Testis (tissue), 2 donors: ENCODE measurements at regions not wholly inside any gene's neighbourhood (a gene's known extent, or its start where the extent isn't known, plus 50 kb on each side); places are given as distances from the start of the nearest gene placed in this dataset.

Source experiments
- DNase-seq: peaks from one replicate; pipeline ENCODE4 v3.0.0-alpha.2; 2019
- H3K27ac ChIP-seq, 2 donors: fragments of 200-600 bp; sonication (generic); one replicate each; pipeline ENCODE4 v1.5.1; 2019
- H3K27me3 ChIP-seq: fragments of 200-600 bp; sonication (generic); one replicate; pipeline ENCODE4 v1.5.1; 2019
- H3K36me3 ChIP-seq: fragments of 200-600 bp; sonication (generic); one replicate; pipeline ENCODE4 v1.5.1; 2017; ENCODE audit warnings: low read depth; ENCODE audit errors: missing control alignments
- H3K4me1 ChIP-seq: fragments of 200-600 bp; sonication (generic); one replicate; pipeline ENCODE4 v1.5.1; 2019
- H3K4me3 ChIP-seq, 2 donors: fragments of 200-600 bp; sonication (generic); one replicate each; pipeline ENCODE4 v1.5.1; 2017 to 2019
- H3K9me3 ChIP-seq: fragments of 200-600 bp; sonication (generic); one replicate; pipeline ENCODE4 v1.5.1; 2017
- CTCF ChIP-seq, 3 experiments: fragments of 450-650 bp in 2 of 3; fragments of 200-600 bp in 1 of 3; sonication (generic) in 1 of 3; IDR thresholded peaks; one replicate each; pipeline ENCODE4 v1.5.1; 2016 to 2019; ENCODE audit warnings: antibody characterized with exemption in 3 of 3, mild to moderate bottlenecking in 2 of 3, moderate library complexity in 1 of 3
- POLR2A ChIP-seq: fragments of 450-650 bp; IDR thresholded peaks from one replicate; pipeline ENCODE4 v1.6.1; 2017; ENCODE audit warnings: antibody characterized with exemption, mild to moderate bottlenecking, moderate library complexity
- WGBS, 2 donors: methylation state at CpG; one replicate each; pipeline ENCODE4 v1.1.5; 2018; 5-methylcytosine and 5-hydroxymethylcytosine counted together
- intact Hi-C: fragments of 100-400 bp; cut with DNase I; formaldehyde crosslinking; loops from one replicate; pipeline ENCODE4 v1.15.1; 2023; ENCODE audit warnings: low total_unique reads

- intact Hi-C loops = no loop called here
- H3K36me3 ChIP-seq = no peaks in the 10 kb centered on the region
- no peaks in the 10 kb centered on the region for H3K27me3 ChIP-seq
- no peaks in the 10 kb centered on the region for H3K4me1 ChIP-seq
- 91 to 95% methylated on average over 12 of the region's 12 CpGs for WGBS, 2 donors
- no peak overlapping the region for H3K27ac ChIP-seq
- no peak for TF ChIP-seq POLR2A
- no peak overlapping the region for H3K4me3 ChIP-seq
- no peak for DNase-seq
- no peaks in the 10 kb centered on the region for H3K9me3 ChIP-seq
These were observed 161.3 kb downstream of the ASB1 start for GRCh38 chr2:238587776-238588660.

- Histone ChIP-seq H3K27me3 (no peaks in the 10 kb centered on the region), H3K4me3 (no peak overlapping the region), H3K36me3 (no peaks in the 10 kb centered on the region), H3K4me1 (no peaks in the 10 kb centered on the region), H3K9me3 (no peaks in the 10 kb centered on the region), H3K27ac (no peak overlapping the region)
- WGBS, 2 donors = 87 to 97% methylated on average over 16 of the region's 16 CpGs
- intact Hi-C loops = no loop called here
- no peak for DNase-seq
- TF ChIP-seq CTCF (IDR thresholded peaks at IDR 0.05) (no peak), POLR2A (no peak)
These were observed 163.1 kb downstream of the ASB1 start for GRCh38 chr2:238589591-238590460.

- Histone ChIP-seq H3K27me3 (no peaks in the 10 kb centered on the region), H3K27ac (no peak overlapping the region), H3K9me3 (no peaks in the 10 kb centered on the region), H3K36me3 (no peaks in the 10 kb centered on the region), H3K4me3 (no peak overlapping the region), H3K4me1 (no peaks in the 10 kb centered on the region)
- WGBS, 2 donors = 31% methylated on average over 2 of the region's 2 CpGs; no CpG with 5 or more reads in 1 of the 2 donors
- DNase-seq = no peak
- TF ChIP-seq POLR2A (no peak), CTCF (IDR thresholded peaks at IDR 0.05) (no peak)
- intact Hi-C loops = no loop called here
These were observed 165.0 kb downstream of the ASB1 start for GRCh38 chr2:238591732-238592131.

- DNase-seq = no peak
- Histone ChIP-seq H3K27ac (no peak overlapping the region), H3K4me1 (no peaks in the 10 kb centered on the region), H3K9me3 (no peaks in the 10 kb centered on the region), H3K36me3 (no peaks in the 10 kb centered on the region), H3K27me3 (no peaks in the 10 kb centered on the region), H3K4me3 (no peak overlapping the region)
- TF ChIP-seq CTCF (IDR thresholded peaks at IDR 0.05) (no peak), POLR2A (no peak)
- intact Hi-C loops = no loop called here
- WGBS, 2 donors = 81 to 86% methylated on average over 12 of the region's 12 CpGs
These were observed 166.5 kb downstream of the ASB1 start for GRCh38 chr2:238593236-238593635.

GRCh38 chr2:238593678-238594077 lies 167.0 kb downstream of the ASB1 start:
- Histone ChIP-seq H3K27me3 (no peaks in the 10 kb centered on the region), H3K4me3 (no peak overlapping the region), H3K36me3 (no peaks in the 10 kb centered on the region), H3K4me1 (no peaks in the 10 kb centered on the region), H3K9me3 (no peaks in the 10 kb centered on the region), H3K27ac (no peak overlapping the region)
- no peak for DNase-seq
- TF ChIP-seq POLR2A (no peak), CTCF (IDR thresholded peaks at IDR 0.05) (no peak)
- intact Hi-C loops = no loop called here
- WGBS, 2 donors = 94 to 95% methylated on average over 9 of the region's 9 CpGs
